Ectodermal cell (in vitro differentiated cells): ENCODE measurements at regions not wholly inside any gene's neighbourhood (a gene's known extent, or its start where the extent isn't known, plus 50 kb on each side); places are given as distances from the start of the nearest gene placed in this dataset.

Source experiments
- H3K27ac ChIP-seq: 2 replicates; pipeline ENCODE4 v1.7.0; 2013; ENCODE audit warnings: mild to moderate bottlenecking, low read depth, low read length; ENCODE audit not compliant: insufficient read depth, poor library complexity, severe bottlenecking
- H3K27me3 ChIP-seq: 2 replicates; pipeline ENCODE4 v1.7.0; 2013; ENCODE audit warnings: mild to moderate bottlenecking, low read length; ENCODE audit not compliant: insufficient read depth, control insufficient read depth, poor library complexity, severe bottlenecking
- H3K36me3 ChIP-seq: one replicate; pipeline ENCODE4 v1.7.0; 2013; ENCODE audit warnings: low read length; ENCODE audit not compliant: control insufficient read depth, insufficient read depth
- H3K4me1 ChIP-seq: one replicate; pipeline ENCODE4 v1.7.0; 2013; ENCODE audit warnings: low read length; ENCODE audit not compliant: control insufficient read depth, insufficient read depth
- H3K4me3 ChIP-seq: 2 replicates; pipeline ENCODE4 v1.7.0; 2013; ENCODE audit warnings: low read depth, low read length, control low read depth; ENCODE audit not compliant: insufficient read depth
- H3K9me3 ChIP-seq: 2 replicates; pipeline ENCODE4 v1.7.0; 2013; ENCODE audit warnings: mild to moderate bottlenecking, low read length, moderate library complexity; ENCODE audit not compliant: control insufficient read depth
- whole genome bisulfite sequencing, 2 experiments: methylation state at CpG; one replicate each; pipeline ENCODE4 v1.1.7; 2013; ENCODE audit warnings: missing lambda C conversion rate in 2 of 2; 5-methylcytosine and 5-hydroxymethylcytosine counted together

- Histone ChIP-seq H3K36me3 (no peaks in the 10 kb centered on the region), H3K4me3 (no peak overlapping the region), H3K9me3 (no peaks in the 10 kb centered on the region), H3K27me3 (no peaks in the 10 kb centered on the region), H3K4me1 (no peaks in the 10 kb centered on the region), H3K27ac (no peak overlapping the region)
- 54 to 56% methylated on average over 5 of the region's 5 CpGs for WGBS, 2 experiments
Measured at GRCh38 chr5:60386436-60387050, 313.4 kb downstream of the DEPDC1B start.

- Histone ChIP-seq H3K36me3 (no peaks in the 10 kb centered on the region), H3K4me1 (no peaks in the 10 kb centered on the region), H3K27ac (no peak overlapping the region), H3K27me3 (no peaks in the 10 kb centered on the region), H3K4me3 (no peak overlapping the region), H3K9me3 (no peaks in the 10 kb centered on the region)
- 87 to 100% methylated on average over 2 to 3 of the region's 3 CpGs for WGBS, 2 experiments
Measured at GRCh38 chr5:60382716-60383115, 317.2 kb downstream of the DEPDC1B start.

GRCh38 chr5:60379907-60380306 is 320.1 kb downstream of the DEPDC1B start:
- no peak overlapping the region for H3K27ac ChIP-seq
- no peaks in the 10 kb centered on the region for H3K27me3 ChIP-seq
- H3K4me1 ChIP-seq: no peaks in the 10 kb centered on the region
- WGBS, 2 experiments: 97 to 98% methylated on average over 4 of the region's 4 CpGs
- H3K9me3 ChIP-seq: no peaks in the 10 kb centered on the region
- no peaks in the 10 kb centered on the region for H3K36me3 ChIP-seq
- H3K4me3 ChIP-seq: no peak overlapping the region

GRCh38 chr5:60377826-60378225 is 322.1 kb downstream of the DEPDC1B start:
- no peak overlapping the region for H3K4me3 ChIP-seq
- H3K9me3 ChIP-seq: no peaks in the 10 kb centered on the region
- no peak overlapping the region for H3K27ac ChIP-seq
- no peaks in the 10 kb centered on the region for H3K36me3 ChIP-seq
- H3K4me1 ChIP-seq: no peaks in the 10 kb centered on the region
- 91% methylated on average over 1 of the region's 1 CpG; no CpG with 5 or more reads in 1 of the 2 experiments for WGBS, 2 experiments
- H3K27me3 ChIP-seq: no peaks in the 10 kb centered on the region

- H3K36me3 ChIP-seq: no peaks in the 10 kb centered on the region
- H3K9me3 ChIP-seq: no peaks in the 10 kb centered on the region
- H3K4me3 ChIP-seq: no peak overlapping the region
- H3K4me1 ChIP-seq: no peaks in the 10 kb centered on the region
- no peaks in the 10 kb centered on the region for H3K27me3 ChIP-seq
- no peak overlapping the region for H3K27ac ChIP-seq
- 93 to 96% methylated on average over 4 of the region's 4 CpGs for WGBS, 2 experiments
Measured at GRCh38 chr5:60376860-60377259, 323.1 kb downstream of the DEPDC1B start.

GRCh38 chr5:60374409-60374808 is 325.6 kb downstream of the DEPDC1B start:
- WGBS, 2 experiments: 90 to 93% methylated on average over 5 of the region's 5 CpGs
- no peaks in the 10 kb centered on the region for H3K36me3 ChIP-seq
- no peaks in the 10 kb centered on the region for H3K4me1 ChIP-seq
- H3K9me3 ChIP-seq: no peaks in the 10 kb centered on the region
- no peak overlapping the region for H3K4me3 ChIP-seq
- H3K27ac ChIP-seq: no peak overlapping the region
- H3K27me3 ChIP-seq: no peaks in the 10 kb centered on the region

- Histone ChIP-seq H3K27me3 (no peaks in the 10 kb centered on the region), H3K36me3 (no peaks in the 10 kb centered on the region), H3K4me1 (no peaks in the 10 kb centered on the region), H3K4me3 (no peak overlapping the region), H3K9me3 (no peaks in the 10 kb centered on the region), H3K27ac (no peak overlapping the region)
- WGBS, 2 experiments: 95 to 97% methylated on average over 5 to 7 of the region's 7 CpGs
Measured at GRCh38 chr5:60372786-60373185, 327.2 kb downstream of the DEPDC1B start.

- Histone ChIP-seq H3K4me1 (no peaks in the 10 kb centered on the region), H3K27me3 (no peaks in the 10 kb centered on the region), H3K9me3 (no peaks in the 10 kb centered on the region), H3K27ac (no peak overlapping the region), H3K36me3 (no peaks in the 10 kb centered on the region), H3K4me3 (no peak overlapping the region)
- 91 to 94% methylated on average over 7 of the region's 7 CpGs for WGBS, 2 experiments
Measured at GRCh38 chr5:60371065-60371464, 328.9 kb downstream of the DEPDC1B start.

GRCh38 chr5:60370508-60370907 is 329.5 kb downstream of the DEPDC1B start:
- H3K4me1 ChIP-seq: no peaks in the 10 kb centered on the region
- no peaks in the 10 kb centered on the region for H3K36me3 ChIP-seq
- no peak overlapping the region for H3K27ac ChIP-seq
- 89 to 94% methylated on average over 5 of the region's 5 CpGs for WGBS, 2 experiments
- no peak overlapping the region for H3K4me3 ChIP-seq
- no peaks in the 10 kb centered on the region for H3K27me3 ChIP-seq
- H3K9me3 ChIP-seq: no peaks in the 10 kb centered on the region

- H3K27ac ChIP-seq: no peak overlapping the region
- H3K36me3 ChIP-seq: no peaks in the 10 kb centered on the region
- H3K4me1 ChIP-seq: no peaks in the 10 kb centered on the region
- no peaks in the 10 kb centered on the region for H3K27me3 ChIP-seq
- no peaks in the 10 kb centered on the region for H3K9me3 ChIP-seq
- 90 to 98% methylated on average over 4 of the region's 4 CpGs for WGBS, 2 experiments
- H3K4me3 ChIP-seq: no peak overlapping the region
Measured at GRCh38 chr5:60369391-60369790, 330.6 kb downstream of the DEPDC1B start.

GRCh38 chr5:60368100-60368499 is 331.9 kb downstream of the DEPDC1B start:
- WGBS, 2 experiments: 93 to 97% methylated on average over 5 of the region's 5 CpGs
- Histone ChIP-seq H3K9me3 (no peaks in the 10 kb centered on the region), H3K4me3 (no peak overlapping the region), H3K36me3 (no peaks in the 10 kb centered on the region), H3K27ac (no peak overlapping the region), H3K27me3 (no peaks in the 10 kb centered on the region), H3K4me1 (no peaks in the 10 kb centered on the region)
